Sigmoid colon (tissue), 6 donors: ENCODE measurements at regions not wholly inside any gene's neighbourhood (a gene's known extent, or its start where the extent isn't known, plus 50 kb on each side); places are given as distances from the start of the nearest gene placed in this dataset.

Experiments
- DNase-seq: peaks from one replicate; pipeline ENCODE4 v3.0.0-alpha.2; 2019
- H3K27ac ChIP-seq, 4 donors: fragments of 200-600 bp; sonication (generic); one replicate each; pipeline ENCODE4 v1.5.1; 2016 to 2019; ENCODE audit warnings: mild to moderate bottlenecking in 1 of 4
- H3K27me3 ChIP-seq, 3 donors: fragments of 200-600 bp; sonication (generic); one replicate each; pipeline ENCODE4 v1.5.1; 2019; ENCODE audit warnings: mild to moderate bottlenecking in 1 of 3
- H3K36me3 ChIP-seq, 4 donors: fragments of 200-600 bp; sonication (generic); one replicate each; pipeline ENCODE4 v1.5.1; 2016 to 2019
- H3K4me1 ChIP-seq, 4 donors: fragments of 200-600 bp; sonication (generic); one replicate each; pipeline ENCODE4 v1.5.1; 2017 to 2019
- H3K4me3 ChIP-seq, 4 donors: fragments of 200-600 bp; sonication (generic); one replicate each; pipeline ENCODE4 v1.5.1; 2017 to 2019; ENCODE audit warnings: mild to moderate bottlenecking in 2 of 4, moderate library complexity in 1 of 4
- H3K9me3 ChIP-seq, 4 donors: fragments of 200-600 bp in 3 of 4; sonication (generic) in 3 of 4; one replicate each; pipeline versions ENCODE4 v1.5.1 to v1.6.1; 2013 to 2019
- EP300 ChIP-seq, 4 donors: sonication (generic); formaldehyde crosslinking; IDR thresholded peaks; one replicate each; pipeline ENCODE4 v1.6.1; 2017; ENCODE audit warnings: antibody characterized with exemption in 4 of 4
- POLR2A ChIP-seq, 2 donors: fragments of 450-650 bp; IDR thresholded peaks; one replicate each; pipeline ENCODE4 v1.6.1; 2016; ENCODE audit warnings: antibody characterized with exemption in 2 of 2, mild to moderate bottlenecking in 2 of 2, moderate library complexity in 2 of 2
- POLR2AphosphoS5 ChIP-seq, 4 donors: sonication (generic); formaldehyde crosslinking; IDR thresholded peaks; one replicate each; pipeline ENCODE4 v1.6.1; 2017; ENCODE audit warnings: antibody characterized with exemption in 4 of 4
- WGBS, 2 donors: extraction: QIAGEN DNeasy Blood & Tissue Kit; methylation state at CpG; one replicate each; pipeline ENCODE4 v1.1.7; 2013; 5-methylcytosine and 5-hydroxymethylcytosine counted together
- intact Hi-C: fragments of 100-400 bp; cut with DNase I; formaldehyde crosslinking; loops from one replicate; pipeline ENCODE4 v1.15.1; 2023
- TF ChIP-seq, protein P1 (sequence below), 4 experiments: fragments of 450-650 bp in 3 of 4; fragments of 200-600 bp in 1 of 4; IDR thresholded peaks; one replicate each; pipeline ENCODE4 v1.5.1; 2016 to 2019; ENCODE audit warnings: antibody characterized with exemption in 4 of 4, mild to moderate bottlenecking in 3 of 4, moderate library complexity in 2 of 4
- donor health status: healthy with polysubstance abuse.
- donor health status: healthy.

DNA sequence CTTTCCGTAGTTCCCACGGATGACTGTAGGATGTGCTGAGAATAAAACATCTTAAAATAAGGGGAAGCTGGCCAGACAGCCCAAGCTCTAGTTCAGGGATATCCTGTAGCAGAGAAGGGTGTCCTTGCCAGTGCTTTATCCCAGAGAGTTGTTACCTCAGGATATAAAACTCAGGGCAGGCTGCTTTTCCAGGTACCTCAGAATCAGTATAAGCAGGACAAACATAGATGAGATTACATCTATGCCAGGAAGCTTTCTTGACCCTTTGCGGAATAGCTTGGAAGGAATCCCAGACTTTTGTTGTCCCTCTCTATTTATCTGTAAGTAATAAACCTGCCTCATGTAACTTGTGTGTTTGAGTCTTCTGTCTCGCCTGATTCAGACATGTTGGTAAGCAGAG lies 565.7 kb downstream of the PRDM9 start:
- WGBS, 2 donors: 20 to 65% methylated on average over 4 of the region's 4 CpGs
- H3K27me3 ChIP-seq: no peaks in the 10 kb centered on the region
- no peak for DNase-seq
- H3K4me3 ChIP-seq: no peak overlapping the region
- intact Hi-C loops: no loop called here
- no peaks in the 10 kb centered on the region for H3K9me3 ChIP-seq
- TF ChIP-seq, protein P1, sequence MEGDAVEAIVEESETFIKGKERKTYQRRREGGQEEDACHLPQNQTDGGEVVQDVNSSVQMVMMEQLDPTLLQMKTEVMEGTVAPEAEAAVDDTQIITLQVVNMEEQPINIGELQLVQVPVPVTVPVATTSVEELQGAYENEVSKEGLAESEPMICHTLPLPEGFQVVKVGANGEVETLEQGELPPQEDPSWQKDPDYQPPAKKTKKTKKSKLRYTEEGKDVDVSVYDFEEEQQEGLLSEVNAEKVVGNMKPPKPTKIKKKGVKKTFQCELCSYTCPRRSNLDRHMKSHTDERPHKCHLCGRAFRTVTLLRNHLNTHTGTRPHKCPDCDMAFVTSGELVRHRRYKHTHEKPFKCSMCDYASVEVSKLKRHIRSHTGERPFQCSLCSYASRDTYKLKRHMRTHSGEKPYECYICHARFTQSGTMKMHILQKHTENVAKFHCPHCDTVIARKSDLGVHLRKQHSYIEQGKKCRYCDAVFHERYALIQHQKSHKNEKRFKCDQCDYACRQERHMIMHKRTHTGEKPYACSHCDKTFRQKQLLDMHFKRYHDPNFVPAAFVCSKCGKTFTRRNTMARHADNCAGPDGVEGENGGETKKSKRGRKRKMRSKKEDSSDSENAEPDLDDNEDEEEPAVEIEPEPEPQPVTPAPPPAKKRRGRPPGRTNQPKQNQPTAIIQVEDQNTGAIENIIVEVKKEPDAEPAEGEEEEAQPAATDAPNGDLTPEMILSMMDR (IDR thresholded peaks at IDR 0.05): no peak
- no peak for TF ChIP-seq EP300 (IDR thresholded peaks at IDR 0.05)
- TF ChIP-seq POLR2AphosphoS5 (IDR thresholded peaks at IDR 0.05): no peak
- TF ChIP-seq POLR2A (IDR thresholded peaks at IDR 0.05): no peak
- no peaks in the 10 kb centered on the region for H3K36me3 ChIP-seq
- H3K27ac ChIP-seq: no peak overlapping the region
- H3K4me1 ChIP-seq: no peaks in the 10 kb centered on the region

DNA sequence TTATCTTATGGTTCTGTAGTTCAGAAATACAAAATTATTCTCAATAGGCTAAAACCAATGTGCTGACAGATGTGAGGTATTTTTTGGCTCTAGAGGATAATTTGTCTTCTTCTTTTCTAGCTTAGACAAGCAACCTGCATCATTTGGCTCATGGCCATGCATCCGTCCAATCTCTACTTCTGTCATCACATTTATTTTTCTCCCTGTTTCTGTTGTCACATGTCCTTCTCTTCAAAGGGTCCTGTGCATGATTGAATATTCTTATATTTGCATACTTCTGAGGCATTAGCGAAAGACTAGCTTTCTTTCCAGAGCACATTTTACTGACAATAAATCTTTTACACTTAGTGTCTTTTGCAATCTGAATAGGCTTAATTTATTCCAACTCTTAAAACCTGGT lies 564.7 kb downstream of the CDH10 start:
- intact Hi-C loops: no loop called here
- 76 to 84% methylated on average over 2 of the region's 2 CpGs for WGBS, 2 donors
- no peaks in the 10 kb centered on the region for H3K4me1 ChIP-seq

DNA sequence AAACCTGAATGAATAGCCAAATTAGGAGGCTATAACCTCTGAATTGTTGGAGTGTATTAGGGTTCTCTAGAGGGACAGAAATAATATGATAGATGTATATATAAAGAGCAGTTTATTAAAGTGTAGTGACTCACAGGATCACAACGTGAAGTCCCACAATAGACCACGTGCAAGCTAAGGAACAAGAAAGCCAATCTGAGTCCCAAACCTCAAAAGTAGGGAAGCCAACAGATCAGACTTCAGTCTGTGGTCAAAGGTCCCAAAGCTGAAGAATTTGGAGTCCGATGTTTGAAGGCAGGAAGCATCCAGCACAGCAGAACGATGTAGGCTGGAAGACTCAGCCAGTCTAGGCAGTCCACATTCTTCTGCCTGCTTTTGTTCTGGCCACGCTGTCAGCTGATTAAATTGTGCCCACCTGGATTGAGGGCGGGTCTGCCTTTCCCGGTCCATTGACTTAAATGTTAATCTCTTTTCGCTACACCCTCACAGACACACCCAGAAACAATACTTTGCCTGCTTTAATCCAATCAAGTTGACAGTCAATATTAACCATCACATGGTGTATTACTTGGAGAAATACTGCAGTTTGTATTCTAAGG lies 550.6 kb downstream of the CDH10 start:
- TF ChIP-seq EP300 (IDR thresholded peaks at IDR 0.05) (no peak), POLR2A (IDR thresholded peaks at IDR 0.05) (no peak), POLR2AphosphoS5 (IDR thresholded peaks at IDR 0.05) (no peak)
- TF ChIP-seq, protein P1 (IDR thresholded peaks at IDR 0.05): no peak
- intact Hi-C loops: no loop called here
- no peaks in the 10 kb centered on the region for H3K27me3 ChIP-seq
- 55 to 80% methylated on average over 8 of the region's 8 CpGs for WGBS, 2 donors
- H3K9me3 ChIP-seq: no peaks in the 10 kb centered on the region
- H3K4me3 ChIP-seq: no peak overlapping the region
- no peak overlapping the region for H3K27ac ChIP-seq
- H3K4me1 ChIP-seq: no peaks in the 10 kb centered on the region
- no peak for DNase-seq
- H3K36me3 ChIP-seq: no peaks in the 10 kb centered on the region

More for the DNA sequence above, 564.7 kb downstream of the CDH10 start:
- TF ChIP-seq POLR2AphosphoS5 (IDR thresholded peaks at IDR 0.05): no peak
- no peak for TF ChIP-seq POLR2A (IDR thresholded peaks at IDR 0.05)
- no peaks in the 10 kb centered on the region for H3K27me3 ChIP-seq
- no peaks in the 10 kb centered on the region for H3K36me3 ChIP-seq
- no peak overlapping the region for H3K27ac ChIP-seq
- H3K9me3 ChIP-seq: no peaks in the 10 kb centered on the region
- DNase-seq: no peak
- no peak overlapping the region for H3K4me3 ChIP-seq

DNA sequence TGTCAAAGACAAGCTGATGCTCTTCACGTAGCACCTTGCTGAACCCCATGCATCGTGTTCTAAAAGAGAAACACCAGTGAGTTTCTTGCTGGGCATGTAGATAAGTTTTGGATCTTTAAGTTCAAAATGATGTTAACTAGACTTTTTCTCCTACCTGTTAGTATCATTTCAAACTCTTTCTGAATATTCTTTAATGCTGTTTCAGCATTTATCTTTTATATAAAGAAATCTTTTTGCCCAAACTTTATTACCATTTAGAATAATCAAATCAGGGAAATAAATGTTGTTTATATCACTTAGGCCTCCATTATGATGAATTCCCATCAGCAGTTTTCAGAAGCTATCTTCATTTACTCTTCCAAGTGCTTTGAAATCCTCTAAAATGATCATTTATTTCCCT lies 542.8 kb downstream of the CDH10 start:
- Histone ChIP-seq H3K4me1 (no peaks in the 10 kb centered on the region), H3K9me3 (no peaks in the 10 kb centered on the region), H3K36me3 (no peaks in the 10 kb centered on the region), H3K27me3 (no peaks in the 10 kb centered on the region), H3K4me3 (no peak overlapping the region), H3K27ac (no peak overlapping the region)
- 71 to 83% methylated on average over 2 of the region's 2 CpGs for WGBS, 2 donors
- DNase-seq: no peak
- TF ChIP-seq EP300 (IDR thresholded peaks at IDR 0.05) (no peak), POLR2A (IDR thresholded peaks at IDR 0.05) (no peak), POLR2AphosphoS5 (IDR thresholded peaks at IDR 0.05) (no peak)
- TF ChIP-seq, protein P1 (IDR thresholded peaks at IDR 0.05): no peak
- intact Hi-C loops: no loop called here

DNA sequence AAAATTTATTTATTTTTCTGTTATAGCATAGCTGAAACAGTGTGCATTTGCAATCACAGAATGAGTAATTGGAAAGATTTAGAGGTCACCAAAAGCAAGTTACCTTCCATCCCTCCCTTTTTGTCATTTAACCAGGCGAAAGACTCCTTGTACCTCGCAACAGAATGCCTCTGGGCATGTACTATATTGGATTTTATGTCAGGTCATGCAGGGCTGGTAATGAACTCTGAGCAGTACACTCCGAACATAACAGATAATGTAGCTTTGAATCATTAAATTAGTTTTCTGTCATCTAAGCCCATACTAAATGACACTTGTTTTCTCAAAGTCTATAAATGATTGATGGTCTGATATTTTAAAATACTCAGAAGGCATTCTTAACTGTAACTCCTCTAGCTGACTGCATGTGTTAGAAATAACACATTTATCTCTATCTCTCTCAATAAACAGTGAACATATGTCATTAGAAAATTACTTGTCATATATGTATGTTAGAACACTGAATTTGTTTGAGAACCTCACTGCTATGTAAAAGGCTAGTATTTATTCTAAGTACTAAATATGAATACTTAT lies 541.2 kb downstream of the CDH10 start:
- Histone ChIP-seq H3K4me3 (no peak overlapping the region), H3K27me3 (no peaks in the 10 kb centered on the region), H3K36me3 (no peaks in the 10 kb centered on the region), H3K27ac (no peak overlapping the region), H3K4me1 (no peaks in the 10 kb centered on the region), H3K9me3 (no peaks in the 10 kb centered on the region)
- intact Hi-C loops: no loop called here
- DNase-seq: no peak
- 63 to 82% methylated on average over 3 of the region's 3 CpGs for WGBS, 2 donors
- TF ChIP-seq POLR2A (IDR thresholded peaks at IDR 0.05): no peak
- TF ChIP-seq POLR2AphosphoS5 (IDR thresholded peaks at IDR 0.05): no peak
- no peak for TF ChIP-seq EP300 (IDR thresholded peaks at IDR 0.05)
- TF ChIP-seq, protein P1 (IDR thresholded peaks at IDR 0.05): no peak
